ENCODE measurements at regions not wholly inside any gene's neighbourhood (a gene's known extent, or its start where the extent isn't known, plus 50 kb on each side); places are given as distances from the start of the nearest gene placed in this dataset.

DNA sequence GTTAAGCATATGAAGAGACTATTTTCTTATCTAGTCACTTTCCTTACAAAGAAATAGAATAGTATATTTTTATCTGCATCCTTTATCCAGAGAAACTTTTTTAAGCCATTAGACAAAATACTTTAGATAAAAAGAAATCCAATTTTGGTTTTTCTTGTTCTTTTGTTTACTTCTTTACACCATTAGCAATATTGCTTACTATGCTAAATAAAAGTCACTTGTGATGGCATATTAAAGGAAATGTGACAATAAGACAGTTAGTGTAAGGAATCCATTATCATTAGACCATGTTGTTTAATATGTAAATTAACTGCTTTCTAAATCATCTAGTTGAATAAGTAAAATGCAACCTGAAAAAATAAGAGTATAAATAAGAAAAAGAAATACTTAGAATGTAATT, 2582.7 kb downstream of the ARAP2 start:
- TF ChIP-seq, protein P1, sequence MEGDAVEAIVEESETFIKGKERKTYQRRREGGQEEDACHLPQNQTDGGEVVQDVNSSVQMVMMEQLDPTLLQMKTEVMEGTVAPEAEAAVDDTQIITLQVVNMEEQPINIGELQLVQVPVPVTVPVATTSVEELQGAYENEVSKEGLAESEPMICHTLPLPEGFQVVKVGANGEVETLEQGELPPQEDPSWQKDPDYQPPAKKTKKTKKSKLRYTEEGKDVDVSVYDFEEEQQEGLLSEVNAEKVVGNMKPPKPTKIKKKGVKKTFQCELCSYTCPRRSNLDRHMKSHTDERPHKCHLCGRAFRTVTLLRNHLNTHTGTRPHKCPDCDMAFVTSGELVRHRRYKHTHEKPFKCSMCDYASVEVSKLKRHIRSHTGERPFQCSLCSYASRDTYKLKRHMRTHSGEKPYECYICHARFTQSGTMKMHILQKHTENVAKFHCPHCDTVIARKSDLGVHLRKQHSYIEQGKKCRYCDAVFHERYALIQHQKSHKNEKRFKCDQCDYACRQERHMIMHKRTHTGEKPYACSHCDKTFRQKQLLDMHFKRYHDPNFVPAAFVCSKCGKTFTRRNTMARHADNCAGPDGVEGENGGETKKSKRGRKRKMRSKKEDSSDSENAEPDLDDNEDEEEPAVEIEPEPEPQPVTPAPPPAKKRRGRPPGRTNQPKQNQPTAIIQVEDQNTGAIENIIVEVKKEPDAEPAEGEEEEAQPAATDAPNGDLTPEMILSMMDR (conservative IDR thresholded peaks at IDR 0.05; ENCODE audit: low read length): no peak
- TF ChIP-seq EZH2phosphoT487 (IDR thresholded peaks at IDR 0.05; ENCODE audit: borderline replicate concordance, low read depth, low read length): no peak
- H3K9me2 ChIP-seq (ENCODE audit: insufficient read depth, low read length): no peaks in the 10 kb centered on the region
- no peak for DNase-seq (ENCODE audit: low spot score)
- intact Hi-C loops (cut with micrococcal nuclease; ENCODE audit: unreplicated experiment): no loop called here
- H3K36me3 ChIP-seq (ENCODE audit: insufficient read depth, low read length): no peaks in the 10 kb centered on the region
- no peaks in the 10 kb centered on the region for H4K20me1 ChIP-seq (ENCODE audit: insufficient read depth, low read length)
- H3K4me3 ChIP-seq (ENCODE audit: low read depth, low read length, poor library complexity, severe bottlenecking): no peak overlapping the region
- no peaks in the 10 kb centered on the region for H3K9me3 ChIP-seq (ENCODE audit: low read length)
- H3K27ac ChIP-seq (ENCODE audit: low read depth, low read length, poor library complexity, severe bottlenecking): no peak overlapping the region
- no peak overlapping the region for H2AFZ ChIP-seq (ENCODE audit: low read length)
- no peak overlapping the region for H3K4me2 ChIP-seq (ENCODE audit: low read length)
- H3K4me1 ChIP-seq (ENCODE audit: insufficient read depth, low read length, poor library complexity, severe bottlenecking): no peaks in the 10 kb centered on the region
- no TSS peak for BruUV-seq (replicated peaks)
- CTCF ChIA-PET (ENCODE audit: unreplicated experiment): no interaction called here
- POLR2A ChIA-PET: no interaction called here
- no peaks in the 10 kb centered on the region for H3K79me2 ChIP-seq (ENCODE audit: insufficient read depth, low read depth, low read length)

DNA sequence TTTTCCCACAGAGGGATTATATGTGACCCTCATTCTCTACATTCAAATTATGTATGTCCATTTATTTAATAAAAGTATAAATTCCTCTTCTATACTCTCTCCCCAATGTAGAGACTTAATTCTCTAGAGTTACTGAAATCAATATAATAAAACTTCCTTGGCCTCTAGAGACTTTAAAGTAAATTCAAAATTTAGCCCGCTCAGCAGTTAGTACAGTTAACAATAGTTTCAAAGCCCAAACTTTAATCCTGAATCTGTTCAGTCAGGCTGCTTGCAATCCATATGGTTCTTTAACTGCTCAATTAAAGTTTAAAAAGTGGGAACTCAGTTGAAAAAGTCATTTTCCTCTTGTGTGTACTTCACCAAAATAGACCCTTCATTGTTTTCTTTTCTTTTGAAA, 2558.4 kb downstream of the ARAP2 start:
- TF ChIP-seq EZH2phosphoT487 (IDR thresholded peaks at IDR 0.05; ENCODE audit: borderline replicate concordance, low read depth, low read length): no peak
- TF ChIP-seq, protein P1 (conservative IDR thresholded peaks at IDR 0.05; ENCODE audit: low read length): no peak
- no peak overlapping the region for H3K4me2 ChIP-seq (ENCODE audit: low read length)
- H4K20me1 ChIP-seq (ENCODE audit: insufficient read depth, low read length): no peaks in the 10 kb centered on the region
- no peaks in the 10 kb centered on the region for H3K9me2 ChIP-seq (ENCODE audit: insufficient read depth, low read length)
- no peak overlapping the region for H2AFZ ChIP-seq (ENCODE audit: low read length)
- intact Hi-C loops (cut with micrococcal nuclease; ENCODE audit: unreplicated experiment): no loop called here
- H3K27ac ChIP-seq (ENCODE audit: low read depth, low read length, poor library complexity, severe bottlenecking): no peak overlapping the region
- POLR2A ChIA-PET: no interaction called here
- no peaks in the 10 kb centered on the region for H3K9me3 ChIP-seq (ENCODE audit: low read length)
- H3K36me3 ChIP-seq (ENCODE audit: insufficient read depth, low read length): no peaks in the 10 kb centered on the region
- no peak overlapping the region for H3K4me3 ChIP-seq (ENCODE audit: low read depth, low read length, poor library complexity, severe bottlenecking)
- no TSS peak for BruUV-seq (replicated peaks)
- no peaks in the 10 kb centered on the region for H3K79me2 ChIP-seq (ENCODE audit: insufficient read depth, low read depth, low read length)
- CTCF ChIA-PET (ENCODE audit: unreplicated experiment): no interaction called here
- H3K4me1 ChIP-seq (ENCODE audit: insufficient read depth, low read length, poor library complexity, severe bottlenecking): no peaks in the 10 kb centered on the region
- no peak for DNase-seq (ENCODE audit: low spot score)

DNA sequence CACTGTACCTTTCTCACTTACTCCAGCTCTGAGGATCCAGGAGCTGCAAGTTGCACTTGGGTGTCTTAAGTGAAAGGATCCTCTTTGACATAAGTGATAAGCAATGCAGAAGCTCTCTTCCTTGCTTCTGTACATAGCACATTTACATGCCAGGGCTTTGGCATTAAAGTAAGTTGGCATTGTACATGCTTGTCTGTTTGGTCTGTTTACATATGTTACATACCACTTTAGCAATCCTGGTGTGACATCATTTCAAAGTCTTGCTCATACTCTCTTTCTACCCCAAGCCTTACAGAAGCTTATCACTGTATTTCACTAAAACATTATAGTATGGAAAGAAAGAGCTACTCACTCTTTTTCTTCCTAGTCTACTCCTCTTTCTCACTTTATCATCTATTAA, 2548.3 kb downstream of the ARAP2 start:
- no peak for DNase-seq (ENCODE audit: low spot score)
- ChIA-PET CTCF (ENCODE audit: unreplicated experiment) (no interaction called here), POLR2A (no interaction called here)
- no peaks in the 10 kb centered on the region; the same call in 1 of the 2 replicates for H3K9me3 ChIP-seq (ENCODE audit: low read length)
- H3K79me2 ChIP-seq (ENCODE audit: insufficient read depth, low read depth, low read length): no peaks in the 10 kb centered on the region
- intact Hi-C loops (cut with micrococcal nuclease; ENCODE audit: unreplicated experiment): no loop called here
- no peaks in the 10 kb centered on the region for H3K36me3 ChIP-seq (ENCODE audit: insufficient read depth, low read length)
- no TSS peak for BruUV-seq (replicated peaks)
- no peaks in the 10 kb centered on the region for H4K20me1 ChIP-seq (ENCODE audit: insufficient read depth, low read length)
- H2AFZ ChIP-seq (ENCODE audit: low read length): no peak overlapping the region
- no peak overlapping the region for H3K27ac ChIP-seq (ENCODE audit: low read depth, low read length, poor library complexity, severe bottlenecking)
- H3K4me1 ChIP-seq (ENCODE audit: insufficient read depth, low read length, poor library complexity, severe bottlenecking): no peaks in the 10 kb centered on the region
- no peaks in the 10 kb centered on the region for H3K9me2 ChIP-seq (ENCODE audit: insufficient read depth, low read length)
- no peak overlapping the region for H3K4me2 ChIP-seq (ENCODE audit: low read length)
- TF ChIP-seq, protein P1 (conservative IDR thresholded peaks at IDR 0.05; ENCODE audit: low read length): no peak
- TF ChIP-seq EZH2phosphoT487 (IDR thresholded peaks at IDR 0.05; ENCODE audit: borderline replicate concordance, low read depth, low read length): no peak
- H3K4me3 ChIP-seq (ENCODE audit: low read depth, low read length, poor library complexity, severe bottlenecking): no peak overlapping the region
